Gastroesophageal sphincter (tissue), 3 donors: ENCODE measurements at regions not wholly inside any gene's neighbourhood (a gene's known extent, or its start where the extent isn't known, plus 50 kb on each side); places are given as distances from the start of the nearest gene placed in this dataset.

Experiments
- EP300 ChIP-seq: sonication (generic); formaldehyde crosslinking; IDR thresholded peaks from one replicate; pipeline ENCODE4 v1.6.1; 2017; ENCODE audit warnings: antibody characterized with exemption, mild to moderate bottlenecking
- POLR2A ChIP-seq, 2 donors: fragments of 450-650 bp; IDR thresholded peaks; one replicate each; pipeline ENCODE4 v1.6.1; 2017; ENCODE audit warnings: antibody characterized with exemption in 2 of 2, mild to moderate bottlenecking in 2 of 2, moderate library complexity in 1 of 2
- POLR2AphosphoS5 ChIP-seq: sonication (generic); formaldehyde crosslinking; IDR thresholded peaks from one replicate; pipeline ENCODE4 v1.6.1; 2017; ENCODE audit warnings: antibody characterized with exemption
- TF ChIP-seq, protein P1 (sequence below), 4 experiments: fragments of 200-600 bp in 2 of 4; fragments of 450-650 bp in 2 of 4; sonication (generic) in 1 of 4; IDR thresholded peaks; one replicate each; pipeline ENCODE4 v1.5.1; 2017 to 2019; ENCODE audit warnings: antibody characterized with exemption in 4 of 4, mild to moderate bottlenecking in 2 of 4, moderate library complexity in 2 of 4

GRCh38 chr20:17835240-17835933, 133.2 kb downstream of the SNX5 start:
- TF ChIP-seq POLR2A (IDR thresholded peaks at IDR 0.05) (no peak), EP300 (no peak), POLR2AphosphoS5 (peak; percentile 59)
- TF ChIP-seq, protein P1, sequence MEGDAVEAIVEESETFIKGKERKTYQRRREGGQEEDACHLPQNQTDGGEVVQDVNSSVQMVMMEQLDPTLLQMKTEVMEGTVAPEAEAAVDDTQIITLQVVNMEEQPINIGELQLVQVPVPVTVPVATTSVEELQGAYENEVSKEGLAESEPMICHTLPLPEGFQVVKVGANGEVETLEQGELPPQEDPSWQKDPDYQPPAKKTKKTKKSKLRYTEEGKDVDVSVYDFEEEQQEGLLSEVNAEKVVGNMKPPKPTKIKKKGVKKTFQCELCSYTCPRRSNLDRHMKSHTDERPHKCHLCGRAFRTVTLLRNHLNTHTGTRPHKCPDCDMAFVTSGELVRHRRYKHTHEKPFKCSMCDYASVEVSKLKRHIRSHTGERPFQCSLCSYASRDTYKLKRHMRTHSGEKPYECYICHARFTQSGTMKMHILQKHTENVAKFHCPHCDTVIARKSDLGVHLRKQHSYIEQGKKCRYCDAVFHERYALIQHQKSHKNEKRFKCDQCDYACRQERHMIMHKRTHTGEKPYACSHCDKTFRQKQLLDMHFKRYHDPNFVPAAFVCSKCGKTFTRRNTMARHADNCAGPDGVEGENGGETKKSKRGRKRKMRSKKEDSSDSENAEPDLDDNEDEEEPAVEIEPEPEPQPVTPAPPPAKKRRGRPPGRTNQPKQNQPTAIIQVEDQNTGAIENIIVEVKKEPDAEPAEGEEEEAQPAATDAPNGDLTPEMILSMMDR (IDR thresholded peaks at IDR 0.05): no peak
